HG02943 (cell line): ENCODE measurements at regions not wholly inside any gene's neighbourhood (a gene's known extent, or its start where the extent isn't known, plus 50 kb on each side); places are given as distances from the start of the nearest gene placed in this dataset.

Source experiments
- ATAC-seq: cut with Tn5 transposase; IDR thresholded peaks from one replicate; pipeline ENCODE4 v1.9.1; 2021; ENCODE audit warnings: mild to moderate bottlenecking, low read depth, moderate library complexity; ENCODE audit not compliant: unreplicated experiment

- no peak for ATAC-seq
These were observed 84.7 kb downstream of the CDC42EP3 start for GRCh38 chr2:37586663-37587317.

GRCh38 chr2:37587817-37588216 lies 83.6 kb downstream of the CDC42EP3 start:
- no peak for ATAC-seq

GRCh38 chr2:37588316-37588777 lies 83.1 kb downstream of the CDC42EP3 start:
- no peak for ATAC-seq

GRCh38 chr2:37589298-37589697 lies 82.1 kb downstream of the CDC42EP3 start:
- ATAC-seq, result no peak

GRCh38 chr2:37590119-37590571 lies 81.3 kb downstream of the CDC42EP3 start:
- no peak for ATAC-seq
